Cardiac muscle cell (in vitro differentiated cells and primary cell): ENCODE measurements at regions not wholly inside any gene's neighbourhood (a gene's known extent, or its start where the extent isn't known, plus 50 kb on each side); places are given as distances from the start of the nearest gene placed in this dataset.

ENCODE experiments used
- DNase-seq, 2 donors: peaks; one replicate each; pipeline versions ENCODE4 v3.0.0 to v3.0.0-alpha.2; 2010 to 2017; ENCODE audit warnings: low read depth in 1 of 2, low spot score in 1 of 2
- H3K27ac ChIP-seq: fragments of 200-600 bp; sonication (generic); 2 replicates; pipeline ENCODE4 v1.5.1; 2016
- H3K27me3 ChIP-seq: fragments of 200-600 bp; sonication (generic); 2 replicates; pipeline ENCODE4 v1.6.0; 2016; ENCODE audit warnings: control low read depth
- H3K36me3 ChIP-seq: fragments of 200-600 bp; sonication (generic); 2 replicates; pipeline ENCODE4 v1.5.1; 2016; ENCODE audit warnings: control low read depth
- H3K4me1 ChIP-seq: fragments of 200-600 bp; sonication (generic); 2 replicates; pipeline ENCODE4 v1.8.1; 2017; ENCODE audit warnings: low read depth, mild to moderate bottlenecking, mixed run types
- H3K4me3 ChIP-seq: fragments of 200-600 bp; sonication (generic); 2 replicates; pipeline ENCODE4 v1.5.1; 2016; ENCODE audit warnings: mild to moderate bottlenecking
- H3K9me3 ChIP-seq: fragments of 200-600 bp; sonication (generic); 2 replicates; pipeline ENCODE4 v1.5.1; 2017; ENCODE audit warnings: low read depth, mild to moderate bottlenecking, control low read depth
- CTCF ChIP-seq: IDR thresholded peaks from 2 replicates; pipeline ENCODE4 v1.5.1; 2012; ENCODE audit warnings: low read depth, mild to moderate bottlenecking, low read length

- no peaks in the 10 kb centered on the region for H3K36me3 ChIP-seq
- H3K4me1 ChIP-seq: peaks cover 34% of the 10 kb centered on the region
- H3K27ac ChIP-seq: no peak overlapping the region
- no peak for TF ChIP-seq CTCF
- H3K4me3 ChIP-seq: no peak overlapping the region
- no peaks in the 10 kb centered on the region for H3K27me3 ChIP-seq
- no peak for DNase-seq
- no peaks in the 10 kb centered on the region for H3K9me3 ChIP-seq
Measured at GRCh38 chr6:3908223-3908622, 59.0 kb downstream of the FAM50B start.

- no peak for TF ChIP-seq CTCF
- H3K27me3 ChIP-seq: no peaks in the 10 kb centered on the region
- H3K9me3 ChIP-seq: no peaks in the 10 kb centered on the region
- peaks cover 36% of the 10 kb centered on the region for H3K4me1 ChIP-seq
- no peaks in the 10 kb centered on the region for H3K36me3 ChIP-seq
- no peak overlapping the region for H3K27ac ChIP-seq
- no peak overlapping the region for H3K4me3 ChIP-seq
- DNase-seq: no peak
Measured at GRCh38 chr6:3908961-3909360, 59.8 kb downstream of the FAM50B start.

GRCh38 chr6:3910106-3910663 is 61.0 kb downstream of the FAM50B start:
- no peak overlapping the region for H3K27ac ChIP-seq
- H3K9me3 ChIP-seq: no peaks in the 10 kb centered on the region
- no peak overlapping the region for H3K4me3 ChIP-seq
- no peak for TF ChIP-seq CTCF
- H3K4me1 ChIP-seq: peaks cover 35% of the 10 kb centered on the region
- H3K27me3 ChIP-seq: no peaks in the 10 kb centered on the region
- no peak for DNase-seq
- no peaks in the 10 kb centered on the region for H3K36me3 ChIP-seq

- H3K4me1 ChIP-seq: peaks cover 28% of the 10 kb centered on the region
- no peaks in the 10 kb centered on the region for H3K36me3 ChIP-seq
- H3K9me3 ChIP-seq: no peaks in the 10 kb centered on the region
- no peak overlapping the region for H3K4me3 ChIP-seq
- no peak for TF ChIP-seq CTCF
- DNase-seq: no peak
- H3K27ac ChIP-seq: no peak overlapping the region
- no peaks in the 10 kb centered on the region for H3K27me3 ChIP-seq
Measured at GRCh38 chr6:3911130-3911529, 62.0 kb downstream of the FAM50B start.

- no peak overlapping the region for H3K4me3 ChIP-seq
- no peak for TF ChIP-seq CTCF
- peaks cover 25% of the 10 kb centered on the region for H3K4me1 ChIP-seq
- H3K27me3 ChIP-seq: no peaks in the 10 kb centered on the region
- peak overlapping the region; percentile 3 for H3K27ac ChIP-seq
- H3K9me3 ChIP-seq: no peaks in the 10 kb centered on the region
- DNase-seq: peak in 1 of 2 donors; percentile 88
- H3K36me3 ChIP-seq: no peaks in the 10 kb centered on the region
Measured at GRCh38 chr6:3911614-3912336, 62.6 kb downstream of the FAM50B start.
